Erythroblast (primary cell): ENCODE measurements at regions not wholly inside any gene's neighbourhood (a gene's known extent, or its start where the extent isn't known, plus 50 kb on each side); places are given as distances from the start of the nearest gene placed in this dataset.

Source experiments
- GATA1 ChIP-seq: IDR thresholded peaks from 2 replicates; pipeline ENCODE4 v1.6.1; 2011; ENCODE audit warnings: low read depth, mild to moderate bottlenecking, control low read depth, low read length, moderate library complexity
- POLR2A ChIP-seq: IDR thresholded peaks from 2 replicates; pipeline ENCODE4 v1.6.1; 2011; ENCODE audit warnings: mild to moderate bottlenecking, low read length

GRCh38 chr15:98187549-98187948, 227.0 kb downstream of the ARRDC4 start:
- TF ChIP-seq POLR2A = no peak
- no peak for TF ChIP-seq GATA1
